ENCODE measurements at regions not wholly inside any gene's neighbourhood (a gene's known extent, or its start where the extent isn't known, plus 50 kb on each side); places are given as distances from the start of the nearest gene placed in this dataset.
A peak's percentile ranks its signal among the peaks of the same experiment; 100 is the strongest.
"Not testable (repeated sequence)": the region's sequence is repeated elsewhere in the genome, so short reads cannot be mapped to it uniquely, and the experiment has no call there.

GRCh38 chr2:129831018-129831417 is 148.4 kb upstream of the RAB6C start:
- TF ChIP-seq CTCF (conservative IDR thresholded peaks at IDR 0.05; ENCODE audit: low read depth, low read length): no peak
- H3K4me3 ChIP-seq (ENCODE audit: low read length): no peak overlapping the region
- DNase-seq (ENCODE audit: low read depth): no peak

GRCh38 chr2:129833465-129833864 is 146.0 kb upstream of the RAB6C start:
- DNase-seq (ENCODE audit: low read depth): not testable (repeated sequence)

GRCh38 chr2:129847043-129847442 is 132.4 kb upstream of the RAB6C start:
- no peak overlapping the region for H3K4me3 ChIP-seq (ENCODE audit: low read length)
- no peak for TF ChIP-seq CTCF (conservative IDR thresholded peaks at IDR 0.05; ENCODE audit: low read depth, low read length)
- no peak for DNase-seq (ENCODE audit: low read depth)

More at GRCh38 chr2:129833465-129833864, 146.0 kb upstream of the RAB6C start:
- not testable (repeated sequence) for H3K4me3 ChIP-seq (ENCODE audit: low read length)

DNA sequence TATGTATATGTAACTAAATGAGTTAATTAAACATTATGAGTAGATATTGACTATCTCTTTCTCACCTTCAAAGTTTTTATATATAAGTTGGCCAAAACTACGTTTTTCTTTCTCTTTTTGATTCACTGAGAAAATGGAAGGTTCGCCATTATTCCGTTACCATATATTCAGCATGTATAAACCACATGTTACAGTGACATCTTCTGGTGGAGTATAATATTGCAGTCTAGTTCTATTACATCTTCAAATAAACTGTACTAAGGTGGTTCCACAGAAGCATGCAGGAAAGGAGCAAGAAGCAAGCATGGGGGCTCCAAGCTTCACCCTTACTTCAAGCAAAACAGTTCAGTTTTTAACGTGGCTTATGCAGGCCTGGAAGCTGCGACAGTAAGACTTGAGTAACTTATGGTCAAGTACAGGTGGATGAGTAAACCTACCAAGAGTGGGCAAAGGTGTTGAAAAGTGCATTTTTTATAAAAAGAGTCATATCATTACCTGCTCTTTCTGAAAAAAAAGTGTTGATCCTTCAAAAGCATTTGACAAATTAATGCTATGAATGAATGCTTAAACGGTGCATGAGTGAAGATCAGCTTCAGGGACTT is 129.8 kb upstream of the RAB6C start:
- no peak overlapping the region for H3K4me3 ChIP-seq (ENCODE audit: low read length)
- TF ChIP-seq CTCF (conservative IDR thresholded peaks at IDR 0.05; ENCODE audit: low read depth, low read length): peak; percentile 64
- peak; percentile 18 for DNase-seq (ENCODE audit: low read depth)

- TF ChIP-seq CTCF (conservative IDR thresholded peaks at IDR 0.05; ENCODE audit: low read depth, low read length): no peak
- no peak overlapping the region for H3K4me3 ChIP-seq (ENCODE audit: low read length)
- no peak for DNase-seq (ENCODE audit: low read depth)
Measured at GRCh38 chr2:129857200-129857599, 122.3 kb upstream of the RAB6C start.

- H3K4me3 ChIP-seq (ENCODE audit: low read length): no peak overlapping the region
- no peak for DNase-seq (ENCODE audit: low read depth)
- no peak for TF ChIP-seq CTCF (conservative IDR thresholded peaks at IDR 0.05; ENCODE audit: low read depth, low read length)
Measured at GRCh38 chr2:129859175-129859574, 120.3 kb upstream of the RAB6C start.

DNA sequence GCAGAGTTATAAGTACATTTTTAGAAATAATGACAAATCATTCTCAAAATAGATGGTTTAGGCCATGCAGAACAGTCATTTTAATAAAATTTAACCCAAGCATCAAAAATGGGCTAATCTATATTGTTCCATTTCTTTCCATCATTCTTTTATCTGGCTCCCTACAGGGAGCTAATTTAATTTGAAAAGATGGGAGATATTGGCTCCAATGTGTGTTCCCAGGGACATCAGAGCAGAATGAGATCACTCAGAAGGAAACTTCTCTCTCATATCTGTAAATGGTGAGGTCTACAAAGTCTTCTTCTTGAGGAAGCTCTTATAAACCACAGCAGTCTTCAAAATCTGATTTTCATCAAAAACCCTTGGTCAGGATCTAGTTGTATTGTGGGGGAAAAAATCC is 119.4 kb upstream of the RAB6C start:
- H3K4me3 ChIP-seq (ENCODE audit: low read length): no peak overlapping the region
- DNase-seq (ENCODE audit: low read depth): no peak
- no peak for TF ChIP-seq CTCF (conservative IDR thresholded peaks at IDR 0.05; ENCODE audit: low read depth, low read length)

Data from retinal pigment epithelial cell (primary cell).